HepG2 (cell line): ENCODE measurements at regions not wholly inside any gene's neighbourhood (a gene's known extent, or its start where the extent isn't known, plus 50 kb on each side); places are given as distances from the start of the nearest gene placed in this dataset.

Experiments used
- ARID3A ChIP-seq: IDR thresholded peaks from 2 replicates; pipeline ENCODE4 v1.6.1; 2012; ENCODE audit warnings: low read depth, low read length, improper control_type of control experiment
- CEBPB ChIP-seq: IDR thresholded peaks from 2 replicates; pipeline ENCODE4 v1.6.1; 2011; ENCODE audit warnings: low read depth, low read length, improper control_type of control experiment, borderline replicate concordance
- CTCF ChIP-seq: sonication (generic); formaldehyde crosslinking; IDR thresholded peaks from 2 replicates; pipeline ENCODE4 v1.5.0; 2020; ENCODE audit warnings: mild to moderate bottlenecking, missing genetic modification reagents, moderate library complexity
- DR1 ChIP-seq: sonication (generic); formaldehyde crosslinking; IDR thresholded peaks from 2 replicates; pipeline ENCODE4 v1.8.0; 2021; ENCODE audit warnings: mild to moderate bottlenecking, missing genetic modification reagents, inconsistent platforms
- GABPA ChIP-seq, 2 experiments: IDR thresholded peaks; 2 replicates each; pipeline ENCODE4 v1.6.1; 2011 to 2016; ENCODE audit warnings: low read depth in 2 of 2, low read length in 1 of 2, missing biosample characterization in 1 of 2, missing genetic modification characterization in 1 of 2
- HBP1 ChIP-seq: IDR thresholded peaks from 2 replicates; pipeline ENCODE4 v1.6.1; 2016; ENCODE audit warnings: low read depth, control low read depth
- PRDM15 ChIP-seq: sonication (generic); formaldehyde crosslinking; IDR thresholded peaks from 2 replicates; pipeline ENCODE4 v1.4.0; 2020; ENCODE audit warnings: missing genetic modification reagents
- SKI ChIP-seq: fragments of 450-650 bp; IDR thresholded peaks from one replicate; pipeline ENCODE4 v1.6.1; 2018; ENCODE audit warnings: mild to moderate bottlenecking; ENCODE audit not compliant: partially characterized antibody
- SOX6 ChIP-seq, 2 experiments: fragments of 450-650 bp in 1 of 2; sonication (generic) in 1 of 2; formaldehyde crosslinking in 1 of 2; IDR thresholded peaks; 2 replicates each; pipeline versions ENCODE4 v1.4.0 to v1.6.1; 2017 to 2020; ENCODE audit warnings: antibody characterized with exemption in 1 of 2, mild to moderate bottlenecking in 1 of 2, missing genetic modification reagents in 1 of 2
- THAP8 ChIP-seq: sonication (generic); formaldehyde crosslinking; IDR thresholded peaks from 2 replicates; pipeline ENCODE4 v1.5.1; 2020; ENCODE audit warnings: missing genetic modification reagents, mild to moderate bottlenecking, borderline replicate concordance
- ZBTB42 ChIP-seq: sonication (generic); formaldehyde crosslinking; IDR thresholded peaks from 2 replicates; pipeline ENCODE4 v1.5.0; 2020; ENCODE audit warnings: mild to moderate bottlenecking, missing genetic modification reagents
- ZNF512B ChIP-seq: sonication (generic); formaldehyde crosslinking; IDR thresholded peaks from 2 replicates; pipeline ENCODE4 v1.5.1; 2020; ENCODE audit warnings: missing genetic modification reagents, mild to moderate bottlenecking, borderline replicate concordance
- ZNF570 ChIP-seq: sonication (generic); formaldehyde crosslinking; IDR thresholded peaks from 2 replicates; pipeline ENCODE4 v1.4.0; 2020; ENCODE audit warnings: mild to moderate bottlenecking, missing genetic modification reagents, borderline replicate concordance
- ZSCAN12 ChIP-seq: sonication (generic); formaldehyde crosslinking; IDR thresholded peaks from 2 replicates; pipeline ENCODE4 v1.9.0; 2021; ENCODE audit warnings: mild to moderate bottlenecking, missing genetic modification reagents

GRCh38 chr4:13990596-13991589 lies 363.4 kb upstream of the BOD1L1 start (continued):
- TF ChIP-seq CEBPB (peak; percentile 65; the same call in 1 of the 2 replicates), HBP1 (CRISPR knock-in tag) (no peak), ZBTB42 (CRISPR knock-in tag) (no peak), PRDM15 (CRISPR knock-in tag) (no peak), GABPA (IDR thresholded peaks at IDR 0.05; ENCODE audit: low read depth, low read length) (no peak), GABPA (CRISPR knock-in tag; IDR thresholded peaks at IDR 0.05; ENCODE audit: low read depth) (no peak), THAP8 (CRISPR knock-in tag) (no peak), SOX6 (IDR thresholded peaks at IDR 0.05) (no peak), SOX6 (CRISPR knock-in tag; IDR thresholded peaks at IDR 0.05) (peak; percentile 36; the same call in 1 of the 2 replicates), SKI (no peak), ZNF512B (no peak), ZNF570 (CRISPR knock-in tag) (no peak), ZSCAN12 (CRISPR knock-in tag) (no peak), CTCF (no peak), ARID3A (peak; percentile 64), DR1 (CRISPR knock-in tag) (peak; percentile 28; the same call in 1 of the 2 replicates)
